KMS-11 (cell line): ENCODE measurements at regions not wholly inside any gene's neighbourhood (a gene's known extent, or its start where the extent isn't known, plus 50 kb on each side); places are given as distances from the start of the nearest gene placed in this dataset.

Experiments
- H2AFZ ChIP-seq: fragments of 200-600 bp; sonication (generic); 2 replicates; pipeline ENCODE4 v1.6.1; 2016; ENCODE audit warnings: antibody characterized with exemption, mixed run types, low read depth
- H3K27ac ChIP-seq: fragments of 200-600 bp; sonication (generic); 2 replicates; pipeline ENCODE4 v1.6.1; 2016; ENCODE audit warnings: mild to moderate bottlenecking, mixed run types
- H3K27me3 ChIP-seq: fragments of 200-600 bp; sonication (generic); 2 replicates; pipeline ENCODE4 v1.6.1; 2017; ENCODE audit warnings: mild to moderate bottlenecking, low read depth, mixed run types, moderate library complexity; ENCODE audit not compliant: insufficient read depth
- H3K36me3 ChIP-seq: fragments of 200-600 bp; sonication (generic); 2 replicates; pipeline ENCODE4 v1.6.1; 2017; ENCODE audit warnings: mild to moderate bottlenecking, mixed run types; ENCODE audit not compliant: insufficient read depth
- H3K4me1 ChIP-seq: fragments of 200-600 bp; sonication (generic); 2 replicates; pipeline ENCODE4 v1.6.1; 2016; ENCODE audit warnings: mild to moderate bottlenecking, low read depth, mixed run types; ENCODE audit not compliant: poor library complexity, severe bottlenecking
- H3K4me2 ChIP-seq: fragments of 200-600 bp; sonication (generic); 2 replicates; pipeline ENCODE4 v1.7.0; 2016; ENCODE audit warnings: mild to moderate bottlenecking, mixed run types
- H3K4me3 ChIP-seq: fragments of 200-600 bp; sonication (generic); IDR thresholded peaks from 2 replicates; pipeline ENCODE4 v1.6.1; 2017; ENCODE audit warnings: low read depth, low read length, mixed read lengths; ENCODE audit not compliant: insufficient read depth
- H3K79me2 ChIP-seq: fragments of 200-600 bp; sonication (generic); 2 replicates; pipeline ENCODE4 v1.6.1; 2016; ENCODE audit warnings: low read depth, mixed run types; ENCODE audit not compliant: insufficient read depth
- H3K9ac ChIP-seq: fragments of 200-600 bp; sonication (generic); 2 replicates; pipeline ENCODE4 v1.6.1; 2016; ENCODE audit warnings: mild to moderate bottlenecking, mixed run types
- H4K20me1 ChIP-seq: fragments of 200-600 bp; sonication (generic); 2 replicates; pipeline ENCODE4 v1.6.1; 2016; ENCODE audit warnings: mild to moderate bottlenecking, mixed run types; ENCODE audit not compliant: insufficient read depth
- TF ChIP-seq, protein P1 (sequence below): fragments of 200-600 bp; sonication (generic); conservative IDR thresholded peaks from 2 replicates; pipeline ENCODE4 v1.6.1; 2017; ENCODE audit warnings: low read depth, mild to moderate bottlenecking, antibody characterized with exemption, low read length, moderate library complexity, mixed read lengths

DNA sequence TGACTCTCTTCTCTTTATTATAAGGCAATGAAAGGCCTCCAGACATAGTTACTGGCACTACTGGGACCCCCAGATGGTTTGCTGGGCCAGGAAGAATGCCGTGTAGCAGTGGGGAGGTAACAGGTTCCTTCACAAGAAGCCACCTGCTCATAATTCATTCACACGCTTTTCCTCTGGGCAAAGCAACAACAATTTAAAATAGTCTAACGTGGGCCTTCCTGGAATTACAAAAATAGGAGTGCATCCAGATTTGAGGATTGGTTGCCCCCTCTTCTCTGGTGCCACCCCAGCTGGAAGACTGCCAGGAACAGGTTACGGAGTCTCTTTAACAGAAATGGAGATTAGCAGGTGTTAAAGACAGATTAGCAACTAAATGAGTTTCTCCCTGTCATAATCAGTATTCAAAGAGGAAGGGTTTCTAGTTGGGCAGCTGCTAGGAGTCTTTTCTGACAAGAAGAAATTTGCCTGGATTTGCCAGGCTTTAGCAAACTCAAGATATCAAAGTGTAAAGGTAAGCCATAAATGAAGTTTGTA, 409.6 kb downstream of the NPIPA8 start:
- H3K4me2 ChIP-seq = no peak overlapping the region
- no peak overlapping the region for H3K9ac ChIP-seq
- H3K79me2 ChIP-seq = no peaks in the 10 kb centered on the region
- no peaks in the 10 kb centered on the region for H3K36me3 ChIP-seq
- no peak overlapping the region for H2AFZ ChIP-seq
- TF ChIP-seq, protein P1, sequence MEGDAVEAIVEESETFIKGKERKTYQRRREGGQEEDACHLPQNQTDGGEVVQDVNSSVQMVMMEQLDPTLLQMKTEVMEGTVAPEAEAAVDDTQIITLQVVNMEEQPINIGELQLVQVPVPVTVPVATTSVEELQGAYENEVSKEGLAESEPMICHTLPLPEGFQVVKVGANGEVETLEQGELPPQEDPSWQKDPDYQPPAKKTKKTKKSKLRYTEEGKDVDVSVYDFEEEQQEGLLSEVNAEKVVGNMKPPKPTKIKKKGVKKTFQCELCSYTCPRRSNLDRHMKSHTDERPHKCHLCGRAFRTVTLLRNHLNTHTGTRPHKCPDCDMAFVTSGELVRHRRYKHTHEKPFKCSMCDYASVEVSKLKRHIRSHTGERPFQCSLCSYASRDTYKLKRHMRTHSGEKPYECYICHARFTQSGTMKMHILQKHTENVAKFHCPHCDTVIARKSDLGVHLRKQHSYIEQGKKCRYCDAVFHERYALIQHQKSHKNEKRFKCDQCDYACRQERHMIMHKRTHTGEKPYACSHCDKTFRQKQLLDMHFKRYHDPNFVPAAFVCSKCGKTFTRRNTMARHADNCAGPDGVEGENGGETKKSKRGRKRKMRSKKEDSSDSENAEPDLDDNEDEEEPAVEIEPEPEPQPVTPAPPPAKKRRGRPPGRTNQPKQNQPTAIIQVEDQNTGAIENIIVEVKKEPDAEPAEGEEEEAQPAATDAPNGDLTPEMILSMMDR = no peak
- H3K4me3 ChIP-seq = no peak overlapping the region
- no peaks in the 10 kb centered on the region for H4K20me1 ChIP-seq
- no peaks in the 10 kb centered on the region for H3K27me3 ChIP-seq
- no peaks in the 10 kb centered on the region for H3K4me1 ChIP-seq
- no peak overlapping the region for H3K27ac ChIP-seq

DNA sequence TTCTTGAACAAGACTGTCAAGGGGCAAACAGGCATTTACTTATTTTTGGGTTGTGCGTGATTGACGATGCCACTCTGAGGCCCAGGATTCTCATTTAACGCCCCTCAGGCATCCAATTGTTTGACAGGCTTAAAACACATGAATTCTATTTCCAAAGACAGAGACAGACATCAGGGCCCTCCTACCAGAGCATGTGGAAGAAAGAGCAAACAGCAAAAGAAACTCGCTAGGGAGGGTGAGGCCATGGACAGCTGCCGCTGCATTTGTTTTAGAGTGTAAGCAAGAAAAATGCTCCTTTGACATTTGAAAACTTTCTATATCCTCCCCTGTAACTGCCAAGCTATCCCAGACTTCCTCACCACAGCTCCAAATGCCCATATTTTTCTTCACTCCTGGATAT, 410.1 kb downstream of the NPIPA8 start:
- Histone ChIP-seq H3K4me1 (no peaks in the 10 kb centered on the region), H2AFZ (no peak overlapping the region), H3K9ac (no peak overlapping the region), H3K27ac (no peak overlapping the region), H3K4me2 (no peak overlapping the region), H3K4me3 (no peak overlapping the region), H3K36me3 (no peaks in the 10 kb centered on the region), H4K20me1 (no peaks in the 10 kb centered on the region), H3K79me2 (no peaks in the 10 kb centered on the region), H3K27me3 (no peaks in the 10 kb centered on the region)
- TF ChIP-seq, protein P1 = no peak

DNA sequence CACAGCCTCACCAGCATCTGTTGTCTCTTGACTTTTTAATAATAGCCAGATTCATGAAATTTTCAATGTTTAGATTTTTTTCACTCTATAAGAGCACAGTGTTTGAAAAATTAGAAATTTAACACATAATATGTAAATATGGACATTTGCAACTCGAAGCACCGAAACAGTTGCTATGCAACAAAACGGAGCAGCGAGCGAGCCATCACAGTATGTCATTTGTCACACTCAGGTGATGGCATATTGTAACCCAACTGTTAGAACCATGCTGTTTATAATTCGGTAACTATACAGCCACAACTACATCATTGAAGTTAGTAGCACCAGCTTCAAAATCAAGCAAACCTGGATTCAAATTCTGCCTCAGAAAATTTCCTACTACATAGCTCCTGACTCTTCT, 410.8 kb downstream of the NPIPA8 start:
- H3K9ac ChIP-seq = no peak overlapping the region
- no peaks in the 10 kb centered on the region for H3K27me3 ChIP-seq
- TF ChIP-seq, protein P1 = no peak
- no peaks in the 10 kb centered on the region for H4K20me1 ChIP-seq
- no peaks in the 10 kb centered on the region for H3K4me1 ChIP-seq
- no peaks in the 10 kb centered on the region for H3K36me3 ChIP-seq
- H3K27ac ChIP-seq = no peak overlapping the region
- no peak overlapping the region for H3K4me3 ChIP-seq
- H3K4me2 ChIP-seq = no peak overlapping the region
- H2AFZ ChIP-seq = no peak overlapping the region
- no peaks in the 10 kb centered on the region for H3K79me2 ChIP-seq

DNA sequence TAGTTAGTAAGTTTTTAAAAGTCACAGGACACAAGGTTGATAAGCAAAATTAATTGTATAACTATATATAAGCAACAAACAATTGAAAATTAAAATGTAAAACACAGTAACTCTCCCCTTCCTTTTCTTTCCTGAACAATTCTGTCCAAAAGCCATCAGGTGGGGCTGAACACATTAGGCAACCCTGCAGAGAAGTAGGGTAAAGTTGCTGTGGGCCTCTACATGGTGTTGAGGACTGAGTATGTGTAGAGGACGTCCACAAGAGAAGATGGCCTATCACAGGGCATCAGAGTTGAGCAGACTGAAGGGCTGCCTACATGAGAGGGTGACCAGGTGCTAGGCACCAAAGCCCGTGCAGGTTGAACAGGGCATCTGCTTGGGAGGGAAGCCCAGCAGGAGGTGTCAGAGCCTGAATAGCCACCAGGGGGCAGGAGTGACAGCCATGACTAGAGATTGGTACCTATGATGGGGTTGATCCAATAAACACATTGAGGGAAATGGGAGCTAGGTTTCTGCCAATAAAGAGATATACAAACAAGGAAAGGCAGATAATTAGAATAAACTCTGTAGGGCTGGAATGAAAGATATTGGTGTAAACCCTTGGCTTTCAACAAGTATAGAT, 415.1 kb downstream of the NPIPA8 start:
- Histone ChIP-seq H4K20me1 (no peaks in the 10 kb centered on the region), H3K4me3 (no peak overlapping the region), H3K27ac (no peak overlapping the region), H3K79me2 (no peaks in the 10 kb centered on the region), H3K9ac (no peak overlapping the region), H2AFZ (no peak overlapping the region), H3K4me2 (no peak overlapping the region), H3K27me3 (no peaks in the 10 kb centered on the region), H3K4me1 (no peaks in the 10 kb centered on the region), H3K36me3 (no peaks in the 10 kb centered on the region)
- TF ChIP-seq, protein P1 = peak; percentile 85
